ENCODE measurements at regions not wholly inside any gene's neighbourhood (a gene's known extent, or its start where the extent isn't known, plus 50 kb on each side); places are given as distances from the start of the nearest gene placed in this dataset.

DNA sequence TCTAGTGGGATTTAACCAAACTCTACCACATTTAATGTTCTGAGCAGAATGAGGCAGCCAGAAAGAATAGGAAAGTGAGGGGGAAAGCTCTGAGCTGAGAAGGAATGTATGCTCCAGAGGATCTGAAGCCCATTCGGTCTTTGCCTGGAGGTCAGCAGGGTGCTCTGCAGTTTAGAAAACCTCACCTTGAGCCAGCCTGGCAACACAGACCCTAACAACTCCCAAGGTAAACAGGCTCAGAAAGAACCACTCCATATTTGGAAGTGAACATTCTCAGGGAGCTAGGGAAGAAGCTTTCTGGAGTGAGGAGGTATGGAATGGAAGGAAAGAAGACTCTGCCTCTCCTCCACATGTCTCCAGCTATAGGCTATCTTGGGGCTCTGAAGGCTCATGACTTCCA, 398.8 kb downstream of the SEC16B start:
- no peak for DNase-seq (ENCODE audit: low read depth in 6 of 9, low spot score in 9 of 9)
- H3K4me1 ChIP-seq (ENCODE audit: control insufficient read depth in 2 of 2, insufficient read depth in 2 of 2, low read length in 2 of 2): no peaks in the 10 kb centered on the region
- WGBS: 60% methylated on average over 1 of the region's 1 CpG

DNA sequence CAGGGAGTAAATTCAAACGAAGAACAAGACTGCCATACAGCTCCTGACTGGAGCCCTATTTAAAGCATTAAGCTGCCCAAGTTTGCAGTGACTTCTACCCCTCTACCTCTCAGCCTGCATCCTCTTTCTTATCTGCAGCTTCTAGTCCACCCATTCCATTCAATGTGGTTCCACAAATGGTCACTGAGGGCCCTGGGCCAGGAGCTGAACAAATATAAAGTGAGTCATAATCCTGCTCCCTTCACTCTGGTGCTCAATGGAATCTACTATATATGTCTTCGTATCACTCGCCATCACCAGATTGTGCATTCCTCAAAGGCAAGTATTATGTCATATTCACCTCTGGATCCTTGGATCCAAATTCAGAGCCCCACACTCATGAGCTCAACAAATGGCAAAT, 398.7 kb downstream of the BRINP2 start:
- Histone ChIP-seq H3K9me3 (ENCODE audit: control insufficient read depth in 2 of 2, insufficient read depth in 1 of 2, low read length in 1 of 2) (no peaks in the 10 kb centered on the region), H3K27ac (ENCODE audit: low read depth in 1 of 2, low read length in 1 of 2) (no peak overlapping the region), H3K36me3 (ENCODE audit: control insufficient read depth in 2 of 2, insufficient read depth in 2 of 2, low read length in 1 of 2) (no peaks in the 10 kb centered on the region), H3K4me3 (ENCODE audit: low read length in 2 of 2) (no peak overlapping the region), H3K27me3 (ENCODE audit: control insufficient read depth in 2 of 2, insufficient read depth in 1 of 2, low read length in 1 of 2) (no peaks in the 10 kb centered on the region), H3K4me1 (ENCODE audit: control insufficient read depth in 2 of 2, insufficient read depth in 2 of 2, low read length in 2 of 2) (no peaks in the 10 kb centered on the region)
- 93% methylated on average over 3 of the region's 3 CpGs for WGBS
- DNase-seq (ENCODE audit: low read depth in 6 of 9, low spot score in 9 of 9): no peak

More for the DNA sequence above, 398.8 kb downstream of the SEC16B start:
- no peak overlapping the region for H3K4me3 ChIP-seq (ENCODE audit: low read length in 2 of 2)
- H3K27me3 ChIP-seq (ENCODE audit: control insufficient read depth in 2 of 2, insufficient read depth in 1 of 2, low read length in 1 of 2): no peaks in the 10 kb centered on the region
- no peaks in the 10 kb centered on the region for H3K9me3 ChIP-seq (ENCODE audit: control insufficient read depth in 2 of 2, insufficient read depth in 1 of 2, low read length in 1 of 2)
- H3K36me3 ChIP-seq (ENCODE audit: control insufficient read depth in 2 of 2, insufficient read depth in 2 of 2, low read length in 1 of 2): no peaks in the 10 kb centered on the region
- no peak overlapping the region for H3K27ac ChIP-seq (ENCODE audit: low read depth in 1 of 2, low read length in 1 of 2)

DNA sequence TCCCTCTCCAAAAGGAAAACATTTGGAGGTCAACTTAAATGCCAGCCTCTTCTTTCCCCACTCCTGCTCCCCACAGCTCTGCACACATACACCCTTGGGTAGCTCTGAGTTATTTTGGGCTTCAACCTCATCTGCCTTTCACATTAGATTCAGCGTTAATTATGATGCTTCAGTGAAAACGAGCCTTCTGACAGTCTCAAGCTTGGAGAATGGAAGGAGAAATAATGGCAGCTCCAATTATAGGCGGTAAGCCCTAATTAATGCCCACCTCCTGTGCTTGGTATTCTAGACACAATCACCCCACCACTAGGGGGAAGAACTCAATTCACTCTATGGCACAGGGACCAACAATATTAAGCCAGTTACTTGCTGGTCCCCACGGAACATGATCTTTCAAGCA, 397.9 kb downstream of the BRINP2 start:
- WGBS: 87% methylated on average over 4 of the region's 4 CpGs
- Histone ChIP-seq H3K9me3 (ENCODE audit: control insufficient read depth in 2 of 2, insufficient read depth in 1 of 2, low read length in 1 of 2) (no peaks in the 10 kb centered on the region), H3K36me3 (ENCODE audit: control insufficient read depth in 2 of 2, insufficient read depth in 2 of 2, low read length in 1 of 2) (no peaks in the 10 kb centered on the region), H3K27ac (ENCODE audit: low read depth in 1 of 2, low read length in 1 of 2) (no peak overlapping the region), H3K4me1 (ENCODE audit: control insufficient read depth in 2 of 2, insufficient read depth in 2 of 2, low read length in 2 of 2) (no peaks in the 10 kb centered on the region), H3K27me3 (ENCODE audit: control insufficient read depth in 2 of 2, insufficient read depth in 1 of 2, low read length in 1 of 2) (no peaks in the 10 kb centered on the region), H3K4me3 (ENCODE audit: low read length in 2 of 2) (no peak overlapping the region)
- DNase-seq (ENCODE audit: low read depth in 6 of 9, low spot score in 9 of 9): no peak

DNA sequence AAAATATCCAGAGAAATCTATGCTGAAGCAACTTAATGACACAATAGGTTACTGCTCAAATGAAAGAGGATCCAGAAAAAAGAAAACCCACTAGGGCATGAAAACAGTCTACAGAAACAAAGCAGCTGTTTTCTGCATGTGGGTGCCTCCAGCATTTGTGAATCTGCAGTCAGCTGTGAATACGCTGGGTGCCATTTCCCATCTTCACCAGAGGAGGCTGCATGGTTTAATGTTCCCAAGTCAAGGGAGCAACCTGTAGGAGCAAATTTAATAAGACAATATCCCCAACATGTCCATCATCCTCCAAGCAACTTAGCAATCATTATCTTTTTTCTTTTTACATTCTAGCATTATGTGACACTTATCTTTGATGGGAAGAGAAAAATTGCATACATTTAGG, 396.6 kb downstream of the BRINP2 start:
- H3K27me3 ChIP-seq (ENCODE audit: control insufficient read depth in 2 of 2, insufficient read depth in 1 of 2, low read length in 1 of 2): no peaks in the 10 kb centered on the region
- no peak overlapping the region for H3K27ac ChIP-seq (ENCODE audit: low read depth in 1 of 2, low read length in 1 of 2)
- WGBS: 90% methylated on average over 1 of the region's 1 CpG
- no peaks in the 10 kb centered on the region for H3K9me3 ChIP-seq (ENCODE audit: control insufficient read depth in 2 of 2, insufficient read depth in 1 of 2, low read length in 1 of 2)
- no peak overlapping the region for H3K4me3 ChIP-seq (ENCODE audit: low read length in 2 of 2)
- H3K36me3 ChIP-seq (ENCODE audit: control insufficient read depth in 2 of 2, insufficient read depth in 2 of 2, low read length in 1 of 2): no peaks in the 10 kb centered on the region
- no peaks in the 10 kb centered on the region for H3K4me1 ChIP-seq (ENCODE audit: control insufficient read depth in 2 of 2, insufficient read depth in 2 of 2, low read length in 2 of 2)
- DNase-seq (ENCODE audit: low read depth in 6 of 9, low spot score in 9 of 9): no peak

DNA sequence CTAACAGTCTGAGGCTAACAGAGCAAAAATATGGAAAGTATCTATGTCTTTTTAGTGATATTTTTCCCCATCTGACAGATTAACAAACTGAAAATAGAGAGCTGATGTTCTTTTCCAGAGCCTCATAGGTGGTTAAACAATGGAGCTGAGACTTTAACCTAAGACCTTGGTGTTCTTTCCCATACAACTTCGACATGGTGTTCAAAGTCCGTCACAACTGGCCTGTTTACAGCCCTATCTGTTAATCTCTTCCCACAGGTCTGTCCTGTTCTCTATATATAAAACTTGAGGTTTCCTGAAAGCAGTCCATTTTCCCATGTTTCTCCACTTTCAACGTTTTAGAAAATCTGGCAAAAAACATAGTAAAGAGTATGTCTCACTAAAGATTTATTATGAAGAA, 395.7 kb downstream of the BRINP2 start:
- no peak for DNase-seq (ENCODE audit: low read depth in 6 of 9, low spot score in 9 of 9)
- Histone ChIP-seq H3K27ac (ENCODE audit: low read depth in 1 of 2, low read length in 1 of 2) (no peak overlapping the region), H3K36me3 (ENCODE audit: control insufficient read depth in 2 of 2, insufficient read depth in 2 of 2, low read length in 1 of 2) (no peaks in the 10 kb centered on the region), H3K4me1 (ENCODE audit: control insufficient read depth in 2 of 2, insufficient read depth in 2 of 2, low read length in 2 of 2) (no peaks in the 10 kb centered on the region), H3K4me3 (ENCODE audit: low read length in 2 of 2) (no peak overlapping the region), H3K27me3 (ENCODE audit: control insufficient read depth in 2 of 2, insufficient read depth in 1 of 2, low read length in 1 of 2) (no peaks in the 10 kb centered on the region), H3K9me3 (ENCODE audit: control insufficient read depth in 2 of 2, insufficient read depth in 1 of 2, low read length in 1 of 2) (no peaks in the 10 kb centered on the region)
- 29% methylated on average over 3 of the region's 3 CpGs for WGBS

DNA sequence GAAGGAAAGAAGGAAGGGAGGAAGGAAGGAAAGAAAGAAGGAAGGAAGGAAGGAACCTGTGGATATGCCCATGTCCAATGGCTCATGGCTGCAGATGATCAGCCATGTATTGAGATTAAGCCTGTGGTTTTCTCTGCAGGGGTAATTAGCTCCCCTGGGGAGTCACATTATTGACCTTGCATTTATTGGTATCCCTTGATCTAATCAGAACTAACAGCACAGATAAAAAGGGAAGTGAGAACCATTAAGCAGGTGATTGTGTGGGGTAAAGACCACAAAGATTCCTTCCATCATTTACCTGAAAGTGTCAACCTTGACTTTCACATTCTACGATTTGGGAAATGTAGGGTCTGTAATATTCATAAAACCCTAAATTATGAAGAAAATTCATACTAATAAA, 390.7 kb downstream of the BRINP2 start:
- Histone ChIP-seq H3K27ac (ENCODE audit: low read depth in 1 of 2, low read length in 1 of 2) (no peak overlapping the region), H3K36me3 (ENCODE audit: control insufficient read depth in 2 of 2, insufficient read depth in 2 of 2, low read length in 1 of 2) (no peaks in the 10 kb centered on the region)
- 87% methylated on average over 1 of the region's 1 CpG for WGBS

DNA sequence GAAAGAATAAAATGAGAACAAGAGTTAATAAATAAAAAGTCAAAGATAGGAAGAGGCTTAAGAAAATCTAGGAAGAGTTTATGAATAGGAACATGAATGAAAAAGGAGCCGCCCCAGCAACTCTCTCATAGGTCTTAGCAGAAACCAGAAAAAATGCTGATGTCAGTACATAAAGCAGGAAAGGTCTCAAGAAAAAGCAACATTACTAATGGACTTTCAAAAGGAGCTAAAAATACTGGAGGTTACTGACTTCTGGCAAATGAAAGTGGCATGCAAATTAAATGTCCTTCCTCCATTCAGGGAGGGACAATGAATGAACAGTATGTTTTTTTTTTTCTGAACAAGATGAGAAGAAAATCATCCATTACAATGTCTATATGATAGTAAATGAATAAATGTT, 387.6 kb downstream of the BRINP2 start:
- no peaks in the 10 kb centered on the region for H3K9me3 ChIP-seq (ENCODE audit: control insufficient read depth in 2 of 2, insufficient read depth in 1 of 2, low read length in 1 of 2)
- no peaks in the 10 kb centered on the region for H3K4me1 ChIP-seq (ENCODE audit: control insufficient read depth in 2 of 2, insufficient read depth in 2 of 2, low read length in 2 of 2)
- no peaks in the 10 kb centered on the region for H3K27me3 ChIP-seq (ENCODE audit: control insufficient read depth in 2 of 2, insufficient read depth in 1 of 2, low read length in 1 of 2)
- DNase-seq (ENCODE audit: low read depth in 6 of 9, low spot score in 9 of 9): no peak
- 96% methylated on average over 1 of the region's 1 CpG for WGBS
- H3K27ac ChIP-seq (ENCODE audit: low read depth in 1 of 2, low read length in 1 of 2): no peak overlapping the region
- no peak overlapping the region for H3K4me3 ChIP-seq (ENCODE audit: low read length in 2 of 2)
- no peaks in the 10 kb centered on the region for H3K36me3 ChIP-seq (ENCODE audit: control insufficient read depth in 2 of 2, insufficient read depth in 2 of 2, low read length in 1 of 2)

More for the DNA sequence above, 390.7 kb downstream of the BRINP2 start:
- no peaks in the 10 kb centered on the region for H3K27me3 ChIP-seq (ENCODE audit: control insufficient read depth in 2 of 2, insufficient read depth in 1 of 2, low read length in 1 of 2)
- no peaks in the 10 kb centered on the region for H3K4me1 ChIP-seq (ENCODE audit: control insufficient read depth in 2 of 2, insufficient read depth in 2 of 2, low read length in 2 of 2)
- no peaks in the 10 kb centered on the region for H3K9me3 ChIP-seq (ENCODE audit: control insufficient read depth in 2 of 2, insufficient read depth in 1 of 2, low read length in 1 of 2)
- DNase-seq (ENCODE audit: low read depth in 6 of 9, low spot score in 9 of 9): no peak
- no peak overlapping the region for H3K4me3 ChIP-seq (ENCODE audit: low read length in 2 of 2)

DNA sequence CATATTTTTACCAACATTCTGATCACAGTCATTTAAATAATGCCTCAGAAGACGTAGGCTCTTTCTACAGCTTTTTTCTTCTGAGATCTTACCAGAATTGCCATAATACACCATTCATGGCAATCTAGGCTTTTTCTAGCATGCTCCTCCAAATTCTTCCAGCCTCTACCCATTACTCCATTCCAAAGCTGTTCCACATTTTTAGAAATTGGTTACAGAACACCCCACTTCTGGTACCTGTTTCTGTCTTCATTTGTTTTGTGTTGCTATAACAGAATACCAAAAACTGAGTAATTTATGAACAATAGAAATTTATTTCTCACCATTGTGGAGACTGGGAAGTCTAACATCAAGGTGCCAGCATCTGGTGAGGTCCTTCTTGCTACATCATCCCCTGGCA, 385.4 kb downstream of the BRINP2 start:
- Histone ChIP-seq H3K27me3 (ENCODE audit: control insufficient read depth in 2 of 2, insufficient read depth in 1 of 2, low read length in 1 of 2) (no peaks in the 10 kb centered on the region), H3K4me3 (ENCODE audit: low read length in 2 of 2) (no peak overlapping the region), H3K4me1 (ENCODE audit: control insufficient read depth in 2 of 2, insufficient read depth in 2 of 2, low read length in 2 of 2) (no peaks in the 10 kb centered on the region), H3K36me3 (ENCODE audit: control insufficient read depth in 2 of 2, insufficient read depth in 2 of 2, low read length in 1 of 2) (no peaks in the 10 kb centered on the region), H3K27ac (ENCODE audit: low read depth in 1 of 2, low read length in 1 of 2) (no peak overlapping the region), H3K9me3 (ENCODE audit: control insufficient read depth in 2 of 2, insufficient read depth in 1 of 2, low read length in 1 of 2) (no peaks in the 10 kb centered on the region)
- WGBS: 60% methylated on average over 1 of the region's 1 CpG
- no peak for DNase-seq (ENCODE audit: low read depth in 6 of 9, low spot score in 9 of 9)

DNA sequence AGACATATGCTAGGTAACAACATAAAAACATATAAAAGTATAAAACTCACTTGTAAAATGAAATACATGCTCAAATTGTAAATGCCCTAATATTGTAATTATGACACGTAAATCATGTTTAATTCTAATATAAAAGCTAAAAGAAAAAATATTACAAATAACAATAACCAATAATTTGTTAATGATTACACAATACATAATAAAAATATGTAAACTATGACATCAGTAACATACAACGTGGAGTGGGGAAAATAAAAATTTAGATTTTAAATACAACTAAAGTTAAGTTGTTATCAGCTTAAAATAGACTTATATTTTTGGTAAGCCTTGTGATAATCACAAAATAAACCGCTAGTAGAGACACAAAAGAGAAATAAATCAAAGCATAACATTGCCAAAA, 376.4 kb downstream of the BRINP2 start:
- Histone ChIP-seq H3K27me3 (ENCODE audit: control insufficient read depth in 2 of 2, insufficient read depth in 1 of 2, low read length in 1 of 2) (no peaks in the 10 kb centered on the region), H3K27ac (ENCODE audit: low read depth in 1 of 2, low read length in 1 of 2) (no peak overlapping the region), H3K4me1 (ENCODE audit: control insufficient read depth in 2 of 2, insufficient read depth in 2 of 2, low read length in 2 of 2) (no peaks in the 10 kb centered on the region), H3K4me3 (ENCODE audit: low read length in 2 of 2) (no peak overlapping the region), H3K9me3 (ENCODE audit: control insufficient read depth in 2 of 2, insufficient read depth in 1 of 2, low read length in 1 of 2) (no peaks in the 10 kb centered on the region), H3K36me3 (ENCODE audit: control insufficient read depth in 2 of 2, insufficient read depth in 2 of 2, low read length in 1 of 2) (no peaks in the 10 kb centered on the region)
- no peak for DNase-seq (ENCODE audit: low read depth in 6 of 9, low spot score in 9 of 9)
- 87% methylated on average over 3 of the region's 3 CpGs for WGBS

DNA sequence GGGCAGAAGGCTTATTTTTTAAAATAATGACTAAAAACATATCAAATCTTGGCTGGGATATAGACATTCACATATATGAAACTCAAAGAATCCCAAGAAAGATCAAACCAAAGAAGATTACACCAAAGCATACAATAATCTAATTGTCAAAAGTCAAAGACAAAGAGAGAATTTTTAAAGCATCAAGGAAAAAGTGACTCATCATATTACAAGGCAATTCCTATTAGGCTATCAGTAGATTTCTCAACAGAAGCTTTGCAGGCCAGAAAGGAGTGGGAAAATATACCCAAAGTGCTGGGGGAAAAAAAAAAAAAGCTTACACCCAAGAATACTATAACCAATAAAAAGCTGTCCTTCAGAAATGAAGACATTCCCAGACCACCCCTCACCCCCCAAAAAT, 375.6 kb downstream of the BRINP2 start:
- no peak overlapping the region for H3K4me3 ChIP-seq (ENCODE audit: low read length in 2 of 2)
- no peak overlapping the region for H3K27ac ChIP-seq (ENCODE audit: low read depth in 1 of 2, low read length in 1 of 2)
- no peaks in the 10 kb centered on the region for H3K36me3 ChIP-seq (ENCODE audit: control insufficient read depth in 2 of 2, insufficient read depth in 2 of 2, low read length in 1 of 2)
- no peak for DNase-seq (ENCODE audit: low read depth in 6 of 9, low spot score in 9 of 9)
- no peaks in the 10 kb centered on the region for H3K4me1 ChIP-seq (ENCODE audit: control insufficient read depth in 2 of 2, insufficient read depth in 2 of 2, low read length in 2 of 2)
- H3K9me3 ChIP-seq (ENCODE audit: control insufficient read depth in 2 of 2, insufficient read depth in 1 of 2, low read length in 1 of 2): no peaks in the 10 kb centered on the region
- H3K27me3 ChIP-seq (ENCODE audit: control insufficient read depth in 2 of 2, insufficient read depth in 1 of 2, low read length in 1 of 2): no peaks in the 10 kb centered on the region
